ENCODE measurements at regions not wholly inside any gene's neighbourhood (a gene's known extent, or its start where the extent isn't known, plus 50 kb on each side); places are given as distances from the start of the nearest gene placed in this dataset.

- TF ChIP-seq SMC3 (IDR thresholded peaks at IDR 0.05) = no peak
- no peak for TF ChIP-seq CTCF (IDR thresholded peaks at IDR 0.05)
- no peak for TF ChIP-seq CHD4 (IDR thresholded peaks at IDR 0.05; ENCODE audit: borderline replicate concordance)
- TF ChIP-seq ESRRA (IDR thresholded peaks at IDR 0.05; ENCODE audit: borderline replicate concordance, low read length) = no peak
- TF ChIP-seq RAD21 (conservative IDR thresholded peaks at IDR 0.05 in 1 of 2, IDR thresholded peaks at IDR 0.05 in 1 of 2) = no peak
- TF ChIP-seq SREBF2 (IDR thresholded peaks at IDR 0.05) = no peak
- no peak for TF ChIP-seq REST (IDR thresholded peaks at IDR 0.05)
- TF ChIP-seq HOXA7 (CRISPR knock-in tag; IDR thresholded peaks at IDR 0.05) = no peak
- TF ChIP-seq MAX (IDR thresholded peaks at IDR 0.05) = no peak
- no peak for TF ChIP-seq POLR2A (IDR thresholded peaks at IDR 0.05; ENCODE audit: low read length)
Observed at GRCh38 chr7:85850381-85850780, 663.5 kb upstream of the SEMA3D start.

Measured in A549 (cell line).